Left lung (tissue), 4 donors: ENCODE measurements at regions not wholly inside any gene's neighbourhood (a gene's known extent, or its start where the extent isn't known, plus 50 kb on each side); places are given as distances from the start of the nearest gene placed in this dataset.

Source experiments
- ATAC-seq: fragments of 200-7000 bp; cut with Tn5 transposase; one replicate; pipeline ENCODE4 v1.9.1; 2020; ENCODE audit warnings: moderate library complexity
- DNase-seq, 4 donors: peaks; one replicate each; pipeline ENCODE4 v3.0.0-alpha.2; 2013 to 2020
- H3K27ac ChIP-seq, 2 donors: fragments of 200-600 bp; sonication (generic) in 1 of 2; one replicate each; pipeline versions ENCODE4 v1.5.0 to v1.8.0; 2020 to 2021
- H3K27me3 ChIP-seq, 2 donors: fragments of 200-600 bp; sonication (generic) in 1 of 2; one replicate each; pipeline versions ENCODE4 v1.5.0 to v1.8.0; 2020 to 2021
- H3K36me3 ChIP-seq, 2 donors: fragments of 200-600 bp; sonication (generic) in 1 of 2; one replicate each; pipeline versions ENCODE4 v1.5.0 to v1.8.0; 2020 to 2021
- H3K4me1 ChIP-seq, 2 donors: fragments of 200-600 bp; one replicate each; pipeline ENCODE4 v1.8.0; 2021
- H3K4me3 ChIP-seq, 2 donors: fragments of 200-600 bp; sonication (generic) in 1 of 2; one replicate each; pipeline versions ENCODE4 v1.5.0 to v1.8.0; 2020 to 2021; ENCODE audit warnings: mild to moderate bottlenecking in 1 of 2
- H3K9me3 ChIP-seq, 2 donors: fragments of 200-600 bp; sonication (generic) in 1 of 2; one replicate each; pipeline versions ENCODE4 v1.5.0 to v1.8.0; 2020 to 2021
- intact Hi-C, 2 donors: fragments of 100-400 bp; cut with DNase I; formaldehyde crosslinking; loops; one replicate each; pipeline versions ENCODE4 v1.11.2 to v1.14.2; 2022
- TF ChIP-seq, protein P1 (sequence below), 2 donors: fragments of 200-600 bp; sonication (generic) in 1 of 2; IDR thresholded peaks; one replicate each; pipeline versions ENCODE4 v1.5.0 to v1.8.0; 2021; ENCODE audit warnings: antibody characterized with exemption in 2 of 2
- donor health status: DM: no; HTN: yes; CAD: no.
- donor health status: DM: no; HTN: no; CAD: no.

GRCh38 chr4:42729505-42730237 is 72.8 kb upstream of the ATP8A1 start:
- H3K27me3 ChIP-seq = no peaks in the 10 kb centered on the region
- H3K27ac ChIP-seq = no peak overlapping the region
- peak; percentile 91 for ATAC-seq
- no peaks in the 10 kb centered on the region for H3K4me1 ChIP-seq
- H3K4me3 ChIP-seq = no peak overlapping the region
- no peaks in the 10 kb centered on the region for H3K36me3 ChIP-seq
- DNase-seq = no peak
- intact Hi-C loops = no loop called here
- TF ChIP-seq, protein P1, sequence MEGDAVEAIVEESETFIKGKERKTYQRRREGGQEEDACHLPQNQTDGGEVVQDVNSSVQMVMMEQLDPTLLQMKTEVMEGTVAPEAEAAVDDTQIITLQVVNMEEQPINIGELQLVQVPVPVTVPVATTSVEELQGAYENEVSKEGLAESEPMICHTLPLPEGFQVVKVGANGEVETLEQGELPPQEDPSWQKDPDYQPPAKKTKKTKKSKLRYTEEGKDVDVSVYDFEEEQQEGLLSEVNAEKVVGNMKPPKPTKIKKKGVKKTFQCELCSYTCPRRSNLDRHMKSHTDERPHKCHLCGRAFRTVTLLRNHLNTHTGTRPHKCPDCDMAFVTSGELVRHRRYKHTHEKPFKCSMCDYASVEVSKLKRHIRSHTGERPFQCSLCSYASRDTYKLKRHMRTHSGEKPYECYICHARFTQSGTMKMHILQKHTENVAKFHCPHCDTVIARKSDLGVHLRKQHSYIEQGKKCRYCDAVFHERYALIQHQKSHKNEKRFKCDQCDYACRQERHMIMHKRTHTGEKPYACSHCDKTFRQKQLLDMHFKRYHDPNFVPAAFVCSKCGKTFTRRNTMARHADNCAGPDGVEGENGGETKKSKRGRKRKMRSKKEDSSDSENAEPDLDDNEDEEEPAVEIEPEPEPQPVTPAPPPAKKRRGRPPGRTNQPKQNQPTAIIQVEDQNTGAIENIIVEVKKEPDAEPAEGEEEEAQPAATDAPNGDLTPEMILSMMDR (IDR thresholded peaks at IDR 0.05) = no peak
- peaks cover 0 to 6% of the 10 kb centered on the region in 2 donors for H3K9me3 ChIP-seq

GRCh38 chr4:42724451-42724850 is 67.5 kb upstream of the ATP8A1 start:
- no peak for ATAC-seq
- TF ChIP-seq, protein P1 (IDR thresholded peaks at IDR 0.05) = no peak
- intact Hi-C loops = no loop called here

GRCh38 chr4:42720533-42720932 is 63.6 kb upstream of the ATP8A1 start:
- Histone ChIP-seq H3K4me3 (no peak overlapping the region), H3K27me3 (no peaks in the 10 kb centered on the region), H3K27ac (peak overlapping the region in 1 of 2 donors; percentile 19), H3K4me1 (peaks cover 0 to 5% of the 10 kb centered on the region in 2 donors), H3K9me3 (no peaks in the 10 kb centered on the region), H3K36me3 (no peaks in the 10 kb centered on the region)
- TF ChIP-seq, protein P1 (IDR thresholded peaks at IDR 0.05) = no peak
- intact Hi-C loops = no loop called here
- DNase-seq = no peak
- ATAC-seq = no peak

More at GRCh38 chr4:42724451-42724850, 67.5 kb upstream of the ATP8A1 start:
- Histone ChIP-seq H3K4me3 (no peak overlapping the region), H3K4me1 (peaks cover 0 to 5% of the 10 kb centered on the region in 2 donors), H3K36me3 (no peaks in the 10 kb centered on the region), H3K27me3 (no peaks in the 10 kb centered on the region), H3K27ac (no peak overlapping the region), H3K9me3 (peaks cover 0 to 6% of the 10 kb centered on the region in 2 donors)
- DNase-seq = no peak

DNA sequence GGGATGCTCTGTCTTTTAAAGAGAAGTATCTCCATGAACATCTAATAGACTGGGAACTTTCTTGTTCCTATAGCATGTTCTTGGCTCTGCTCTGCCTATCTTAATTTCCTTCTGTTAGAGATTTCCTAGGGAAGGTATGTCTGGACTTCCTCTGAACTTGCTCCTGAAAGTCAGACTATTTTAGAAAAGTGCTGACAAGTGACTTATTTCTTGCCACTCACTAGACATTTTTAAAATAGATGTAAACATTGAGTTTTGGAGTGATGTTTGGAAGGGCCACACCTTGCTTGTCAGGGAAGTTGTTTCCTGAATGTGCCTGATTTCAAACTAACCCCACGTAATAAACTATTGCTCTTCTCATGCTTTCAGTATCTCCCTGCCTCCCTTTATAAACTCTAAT is 62.4 kb upstream of the ATP8A1 start:
- intact Hi-C loops = no loop called here
- Histone ChIP-seq H3K27me3 (no peaks in the 10 kb centered on the region), H3K4me3 (no peak overlapping the region), H3K9me3 (no peaks in the 10 kb centered on the region), H3K4me1 (peaks cover 0 to 5% of the 10 kb centered on the region in 2 donors), H3K36me3 (no peaks in the 10 kb centered on the region), H3K27ac (no peak overlapping the region)
- ATAC-seq (peak; percentile 57), DNase-seq (no peak)
- TF ChIP-seq, protein P1 (IDR thresholded peaks at IDR 0.05) = no peak

DNA sequence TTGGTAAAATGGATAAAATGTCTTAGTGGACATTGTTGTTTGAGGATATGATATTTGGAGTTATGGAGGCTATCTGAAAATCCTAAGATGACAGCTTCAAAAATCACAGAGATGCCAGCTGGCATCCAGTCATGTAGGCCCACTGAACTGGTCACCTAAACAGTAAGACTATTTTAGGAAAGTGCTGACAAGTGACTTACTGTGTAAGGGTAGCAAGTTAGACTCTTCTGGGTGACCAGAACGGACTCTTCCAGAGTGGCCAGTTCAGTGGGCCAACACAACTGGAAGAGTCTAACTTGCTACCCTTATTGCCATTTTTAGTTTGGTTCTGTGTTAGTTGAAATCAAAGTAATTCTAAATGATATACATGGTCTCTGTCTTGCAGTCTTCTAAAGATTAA is 61.4 kb upstream of the ATP8A1 start:
- TF ChIP-seq, protein P1 (IDR thresholded peaks at IDR 0.05) = no peak

More for the DNA sequence above, 61.4 kb upstream of the ATP8A1 start:
- no peaks in the 10 kb centered on the region for H3K9me3 ChIP-seq
- no peak for ATAC-seq
- no peak for DNase-seq
- H3K36me3 ChIP-seq = no peaks in the 10 kb centered on the region
- H3K4me1 ChIP-seq = peaks cover 0 to 5% of the 10 kb centered on the region in 2 donors
- no peak overlapping the region for H3K27ac ChIP-seq
- H3K4me3 ChIP-seq = no peak overlapping the region
- H3K27me3 ChIP-seq = no peaks in the 10 kb centered on the region
- intact Hi-C loops = no loop called here
